Mesendoderm (in vitro differentiated cells): ENCODE measurements at regions not wholly inside any gene's neighbourhood (a gene's known extent, or its start where the extent isn't known, plus 50 kb on each side); places are given as distances from the start of the nearest gene placed in this dataset.

Experiments
- DNase-seq: peaks from one replicate; pipeline ENCODE4 v3.0.0; 2013
- H2AK5ac ChIP-seq: 2 replicates; pipeline ENCODE4 v1.6.1; 2013; ENCODE audit warnings: low read length, inconsistent platforms
- H2BK120ac ChIP-seq: 2 replicates; pipeline ENCODE4 v1.6.1; 2013; ENCODE audit warnings: low read depth, mild to moderate bottlenecking, low read length, moderate library complexity, mixed read lengths
- H2BK15ac ChIP-seq: replicated peaks from 2 replicates; pipeline ENCODE4 v1.6.1; 2013; ENCODE audit warnings: low read depth, mild to moderate bottlenecking, moderate library complexity
- H2BK5ac ChIP-seq: 2 replicates; pipeline ENCODE4 v1.6.1; 2013; ENCODE audit warnings: low read length, inconsistent platforms
- H3K18ac ChIP-seq: 2 replicates; pipeline ENCODE4 v1.6.1; 2013; ENCODE audit warnings: mild to moderate bottlenecking, low read length, mixed read lengths
- H3K23ac ChIP-seq: one replicate; pipeline ENCODE4 v1.6.1; 2013; ENCODE audit warnings: low read length
- H3K27ac ChIP-seq: 2 replicates; pipeline ENCODE4 v1.5.1; 2013; ENCODE audit warnings: low read depth, mild to moderate bottlenecking, inconsistent platforms, low read length, moderate library complexity
- H3K27me3 ChIP-seq: 2 replicates; pipeline ENCODE4 v1.6.1; 2013; ENCODE audit warnings: low read length, control low read depth, mild to moderate bottlenecking, inconsistent platforms; ENCODE audit not compliant: insufficient read depth, poor library complexity
- H3K36me3 ChIP-seq: 2 replicates; pipeline ENCODE4 v1.6.1; 2013; ENCODE audit warnings: low read length, inconsistent platforms; ENCODE audit not compliant: control insufficient read depth, insufficient read depth
- H3K4ac ChIP-seq: one replicate; pipeline ENCODE4 v1.6.1; 2013; ENCODE audit warnings: low read depth, mild to moderate bottlenecking, low read length, moderate library complexity
- H3K4me1 ChIP-seq: 2 replicates; pipeline ENCODE4 v1.6.1; 2013; ENCODE audit warnings: low read depth, low read length, inconsistent platforms; ENCODE audit not compliant: control insufficient read depth
- H3K4me2 ChIP-seq: 2 replicates; pipeline ENCODE4 v1.6.1; 2013; ENCODE audit warnings: low read length
- H3K4me3 ChIP-seq: 2 replicates; pipeline ENCODE4 v1.5.1; 2013; ENCODE audit warnings: mild to moderate bottlenecking, low read length
- H3K56ac ChIP-seq: one replicate; pipeline ENCODE4 v1.6.1; 2013; ENCODE audit warnings: low read length
- H3K79me1 ChIP-seq: 2 replicates; pipeline ENCODE4 v1.6.1; 2013; ENCODE audit warnings: low read length, inconsistent platforms
- H3K79me2 ChIP-seq: 2 replicates; pipeline ENCODE4 v1.6.1; 2013; ENCODE audit warnings: mild to moderate bottlenecking, low read length; ENCODE audit not compliant: control insufficient read depth, insufficient read depth
- H3K9ac ChIP-seq: 2 replicates; pipeline ENCODE4 v1.6.1; 2013; ENCODE audit warnings: low read length, inconsistent platforms
- H4K5ac ChIP-seq: one replicate; pipeline ENCODE4 v1.6.1; 2013; ENCODE audit warnings: low read length
- H4K8ac ChIP-seq: one replicate; pipeline ENCODE4 v1.6.1; 2013; ENCODE audit warnings: low read depth, mild to moderate bottlenecking, control low read depth, low read length, moderate library complexity
- WGBS: extraction: QIAGEN DNeasy Blood & Tissue Kit; methylation state at CpG from one replicate; pipeline ENCODE4 v1.1.7; 2013; ENCODE audit warnings: low lambda C conversion rate, missing lambda C conversion rate; ENCODE audit not compliant: insufficient coverage; ENCODE audit errors: extremely low coverage; 5-methylcytosine and 5-hydroxymethylcytosine counted together

GRCh38 chr10:29850371-29850770 is 209.0 kb downstream of the JCAD start:
- H3K18ac ChIP-seq, result no peak overlapping the region

GRCh38 chr10:29849886-29850285 is 209.5 kb downstream of the JCAD start:
- Histone ChIP-seq H3K4me1 (no peaks in the 10 kb centered on the region), H3K27me3 (no peaks in the 10 kb centered on the region), H3K4ac (no peak overlapping the region), H3K4me3 (no peak overlapping the region), H3K23ac (no peak overlapping the region), H2BK15ac (peak overlapping the region; percentile 86), H3K79me1 (no peaks in the 10 kb centered on the region), H3K4me2 (no peak overlapping the region), H3K56ac (no peak overlapping the region), H3K27ac (no peak overlapping the region), H4K5ac (no peak overlapping the region), H3K36me3 (no peaks in the 10 kb centered on the region), H3K9ac (no peak overlapping the region), H3K18ac (no peak overlapping the region), H2BK5ac (no peak overlapping the region), H2AK5ac (no peak overlapping the region), H2BK120ac (no peak overlapping the region), H4K8ac (no peak overlapping the region), H3K79me2 (no peaks in the 10 kb centered on the region)
- no CpG with 5 or more reads among the region's 3 CpGs for WGBS
- no peak for DNase-seq

More at GRCh38 chr10:29850371-29850770, 209.0 kb downstream of the JCAD start:
- no peaks in the 10 kb centered on the region for H3K79me1 ChIP-seq
- no peaks in the 10 kb centered on the region for H3K4me1 ChIP-seq
- H3K4me3 ChIP-seq, result no peak overlapping the region
- no peaks in the 10 kb centered on the region for H3K27me3 ChIP-seq
- no peak overlapping the region for H4K5ac ChIP-seq
- H2BK120ac ChIP-seq, result no peak overlapping the region
- H3K9ac ChIP-seq, result no peak overlapping the region
- no peak overlapping the region for H4K8ac ChIP-seq
- no peak overlapping the region for H3K27ac ChIP-seq
- H2BK5ac ChIP-seq, result no peak overlapping the region
- WGBS, result no CpG with 5 or more reads among the region's 3 CpGs
- no peaks in the 10 kb centered on the region for H3K79me2 ChIP-seq
- no peak overlapping the region for H2BK15ac ChIP-seq
- no peak overlapping the region for H2AK5ac ChIP-seq
- H3K36me3 ChIP-seq, result no peaks in the 10 kb centered on the region
- H3K56ac ChIP-seq, result no peak overlapping the region
- DNase-seq, result no peak
- H3K4me2 ChIP-seq, result no peak overlapping the region
- no peak overlapping the region for H3K23ac ChIP-seq
- no peak overlapping the region for H3K4ac ChIP-seq

- no peak overlapping the region for H3K18ac ChIP-seq
- no peaks in the 10 kb centered on the region for H3K79me2 ChIP-seq
- no peak overlapping the region for H3K27ac ChIP-seq
- H2BK15ac ChIP-seq, result no peak overlapping the region
- no peak overlapping the region for H3K4ac ChIP-seq
- H3K79me1 ChIP-seq, result no peaks in the 10 kb centered on the region
- H4K5ac ChIP-seq, result no peak overlapping the region
- WGBS, result no CpG with 5 or more reads among the region's 9 CpGs
- no peaks in the 10 kb centered on the region for H3K27me3 ChIP-seq
- no peak overlapping the region for H3K23ac ChIP-seq
- H3K36me3 ChIP-seq, result no peaks in the 10 kb centered on the region
- H3K4me2 ChIP-seq, result no peak overlapping the region
- no peak overlapping the region for H2AK5ac ChIP-seq
- no peak overlapping the region for H2BK5ac ChIP-seq
- H3K56ac ChIP-seq, result peak overlapping the region; percentile 27
- H4K8ac ChIP-seq, result no peak overlapping the region
- H2BK120ac ChIP-seq, result no peak overlapping the region
- DNase-seq, result no peak
- no peaks in the 10 kb centered on the region for H3K4me1 ChIP-seq
- no peak overlapping the region for H3K9ac ChIP-seq
- no peak overlapping the region for H3K4me3 ChIP-seq
These were observed 210.1 kb downstream of the JCAD start for GRCh38 chr10:29849126-29849833.

DNA sequence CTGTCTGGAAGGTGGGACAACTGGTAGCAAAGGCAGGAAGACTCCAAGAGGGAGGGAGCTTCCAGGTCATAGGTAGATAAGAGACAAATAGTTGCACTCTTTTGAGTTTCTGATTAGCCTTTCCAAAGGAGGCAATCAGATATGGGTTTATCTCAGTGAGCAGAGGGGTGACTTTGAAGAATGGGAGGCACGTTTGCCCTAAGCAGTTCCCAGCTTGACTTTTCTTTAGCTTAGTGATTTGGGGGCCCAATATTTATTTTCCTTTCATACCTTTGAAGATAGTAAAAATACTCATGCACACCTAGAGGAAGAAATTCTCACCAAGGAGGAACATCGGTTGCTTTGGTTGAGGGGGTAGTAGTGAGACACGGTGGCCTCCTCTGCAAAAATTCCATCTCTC is 212.1 kb upstream of the SVIL start:
- H3K79me2 ChIP-seq, result no peaks in the 10 kb centered on the region
- H3K27ac ChIP-seq, result no peak overlapping the region
- no peak overlapping the region for H3K18ac ChIP-seq
- DNase-seq, result no peak
- H3K79me1 ChIP-seq, result no peaks in the 10 kb centered on the region
- H3K4me3 ChIP-seq, result no peak overlapping the region
- H3K4me1 ChIP-seq, result no peaks in the 10 kb centered on the region
- H3K4me2 ChIP-seq, result no peak overlapping the region
- no peak overlapping the region for H2BK5ac ChIP-seq
- no peak overlapping the region for H2AK5ac ChIP-seq
- no peak overlapping the region for H4K8ac ChIP-seq
- no peaks in the 10 kb centered on the region for H3K36me3 ChIP-seq
- no CpG with 5 or more reads among the region's 3 CpGs for WGBS
- no peaks in the 10 kb centered on the region for H3K27me3 ChIP-seq
- no peak overlapping the region for H3K56ac ChIP-seq
- no peak overlapping the region for H4K5ac ChIP-seq
- no peak overlapping the region for H2BK15ac ChIP-seq
- H2BK120ac ChIP-seq, result no peak overlapping the region
- H3K9ac ChIP-seq, result no peak overlapping the region
- H3K4ac ChIP-seq, result no peak overlapping the region
- no peak overlapping the region for H3K23ac ChIP-seq

GRCh38 chr10:29845166-29845565 is 210.4 kb upstream of the SVIL start:
- no peak overlapping the region for H4K5ac ChIP-seq
- H3K79me2 ChIP-seq, result no peaks in the 10 kb centered on the region
- H3K4me3 ChIP-seq, result no peak overlapping the region
- H3K4me2 ChIP-seq, result no peak overlapping the region
- H2AK5ac ChIP-seq, result no peak overlapping the region
- WGBS, result no CpG with 5 or more reads among the region's 1 CpG
- no peak for DNase-seq
- no peak overlapping the region for H3K27ac ChIP-seq
- H3K36me3 ChIP-seq, result no peaks in the 10 kb centered on the region
- no peak overlapping the region for H4K8ac ChIP-seq
- no peak overlapping the region for H2BK15ac ChIP-seq
- no peak overlapping the region for H3K23ac ChIP-seq
- no peaks in the 10 kb centered on the region for H3K4me1 ChIP-seq
- no peak overlapping the region for H3K18ac ChIP-seq
- no peak overlapping the region for H3K9ac ChIP-seq
- H2BK120ac ChIP-seq, result no peak overlapping the region
- no peaks in the 10 kb centered on the region for H3K27me3 ChIP-seq
- no peak overlapping the region for H3K4ac ChIP-seq
- H3K56ac ChIP-seq, result no peak overlapping the region
- no peak overlapping the region for H2BK5ac ChIP-seq
- H3K79me1 ChIP-seq, result no peaks in the 10 kb centered on the region

GRCh38 chr10:29843143-29843542 is 208.4 kb upstream of the SVIL start:
- WGBS, result no CpG with 5 or more reads among the region's 5 CpGs
- Histone ChIP-seq H4K5ac (no peak overlapping the region), H2BK5ac (no peak overlapping the region), H3K56ac (no peak overlapping the region), H3K4me1 (no peaks in the 10 kb centered on the region), H2AK5ac (no peak overlapping the region), H3K4me3 (no peak overlapping the region), H3K36me3 (no peaks in the 10 kb centered on the region), H3K4me2 (no peak overlapping the region), H3K27ac (no peak overlapping the region), H3K18ac (no peak overlapping the region), H3K9ac (no peak overlapping the region), H2BK15ac (no peak overlapping the region), H4K8ac (no peak overlapping the region), H3K4ac (no peak overlapping the region), H3K79me1 (no peaks in the 10 kb centered on the region), H2BK120ac (no peak overlapping the region), H3K79me2 (no peaks in the 10 kb centered on the region), H3K27me3 (no peaks in the 10 kb centered on the region), H3K23ac (no peak overlapping the region)
- no peak for DNase-seq
